ENCODE measurements at regions not wholly inside any gene's neighbourhood (a gene's known extent, or its start where the extent isn't known, plus 50 kb on each side); places are given as distances from the start of the nearest gene placed in this dataset.

DNA sequence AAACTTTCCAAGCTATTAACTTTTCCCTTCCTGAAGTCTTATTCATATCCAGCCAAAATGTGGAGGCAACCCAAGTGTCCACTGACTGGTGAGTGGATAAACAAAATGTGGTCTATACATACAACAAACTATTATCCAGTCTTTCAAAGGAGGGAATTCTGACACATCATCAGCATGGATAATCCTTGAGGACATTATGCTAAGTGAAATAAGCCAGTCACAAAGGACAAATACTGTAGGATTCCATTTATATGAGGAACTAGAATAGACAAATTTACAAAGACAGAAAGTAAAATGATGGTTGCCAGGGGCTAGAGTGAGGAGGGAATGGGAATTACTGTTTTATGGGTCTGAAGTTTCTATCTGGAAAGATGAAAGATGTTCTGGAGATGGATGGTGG is 178.7 kb upstream of the PITX2 start:
- TF ChIP-seq, protein P1, sequence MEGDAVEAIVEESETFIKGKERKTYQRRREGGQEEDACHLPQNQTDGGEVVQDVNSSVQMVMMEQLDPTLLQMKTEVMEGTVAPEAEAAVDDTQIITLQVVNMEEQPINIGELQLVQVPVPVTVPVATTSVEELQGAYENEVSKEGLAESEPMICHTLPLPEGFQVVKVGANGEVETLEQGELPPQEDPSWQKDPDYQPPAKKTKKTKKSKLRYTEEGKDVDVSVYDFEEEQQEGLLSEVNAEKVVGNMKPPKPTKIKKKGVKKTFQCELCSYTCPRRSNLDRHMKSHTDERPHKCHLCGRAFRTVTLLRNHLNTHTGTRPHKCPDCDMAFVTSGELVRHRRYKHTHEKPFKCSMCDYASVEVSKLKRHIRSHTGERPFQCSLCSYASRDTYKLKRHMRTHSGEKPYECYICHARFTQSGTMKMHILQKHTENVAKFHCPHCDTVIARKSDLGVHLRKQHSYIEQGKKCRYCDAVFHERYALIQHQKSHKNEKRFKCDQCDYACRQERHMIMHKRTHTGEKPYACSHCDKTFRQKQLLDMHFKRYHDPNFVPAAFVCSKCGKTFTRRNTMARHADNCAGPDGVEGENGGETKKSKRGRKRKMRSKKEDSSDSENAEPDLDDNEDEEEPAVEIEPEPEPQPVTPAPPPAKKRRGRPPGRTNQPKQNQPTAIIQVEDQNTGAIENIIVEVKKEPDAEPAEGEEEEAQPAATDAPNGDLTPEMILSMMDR (IDR thresholded peaks at IDR 0.05): no peak
- no peak for TF ChIP-seq POLR2A (IDR thresholded peaks at IDR 0.05)

All from right lobe of liver (tissue), 4 donors.